GM18508 (cell line): ENCODE measurements at regions not wholly inside any gene's neighbourhood (a gene's known extent, or its start where the extent isn't known, plus 50 kb on each side); places are given as distances from the start of the nearest gene placed in this dataset.

Experiments
- ATAC-seq: cut with Tn5 transposase; IDR thresholded peaks from one replicate; pipeline ENCODE4 v1.9.1; 2021; ENCODE audit warnings: moderate number of reproducible peaks; ENCODE audit not compliant: insufficient read depth, unreplicated experiment

DNA sequence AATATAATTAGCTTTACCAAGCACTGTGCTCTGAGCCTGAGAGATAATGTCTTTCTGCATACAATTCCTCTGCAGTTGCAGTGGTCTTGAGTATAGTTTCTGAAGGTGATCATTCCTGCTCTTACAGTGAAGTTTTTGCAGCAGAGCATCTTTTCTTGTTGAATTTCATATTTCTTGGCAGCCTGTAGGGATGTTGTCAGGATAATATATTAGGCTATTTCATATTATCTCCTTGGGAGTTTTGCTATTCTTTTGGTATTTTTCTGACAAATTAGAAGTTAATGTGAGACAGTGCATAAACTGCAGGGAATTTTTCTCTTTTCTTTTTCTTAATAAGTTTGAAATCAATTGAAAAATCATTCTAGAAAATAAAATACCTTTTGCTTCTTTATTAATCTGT lies 1502.6 kb upstream of the FLRT2 start:
- ATAC-seq = no peak

DNA sequence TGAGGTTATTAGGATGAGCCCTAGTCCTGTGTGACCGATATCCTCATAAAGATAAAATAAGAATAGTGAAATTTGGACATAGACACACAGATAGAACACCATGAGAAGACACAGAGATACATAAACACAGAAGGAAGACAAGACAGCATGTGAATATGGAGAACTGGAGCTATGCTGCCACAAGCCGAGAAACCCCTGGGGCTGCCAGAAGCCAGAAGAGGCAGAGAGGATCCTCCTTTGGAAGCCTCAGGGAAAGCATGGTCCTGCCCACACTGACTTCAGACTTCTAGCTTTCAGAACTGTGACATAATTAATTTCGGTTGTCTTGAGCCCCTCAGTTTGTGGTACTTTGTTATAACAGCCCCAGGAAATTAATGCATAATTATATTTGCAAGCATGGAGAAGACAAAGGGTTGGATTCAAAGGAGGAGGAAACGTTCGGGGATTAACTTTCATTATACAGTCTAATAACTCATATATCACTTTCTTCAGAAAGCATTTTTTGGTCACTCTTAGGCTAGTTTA lies 1501.8 kb upstream of the FLRT2 start:
- ATAC-seq = no peak

DNA sequence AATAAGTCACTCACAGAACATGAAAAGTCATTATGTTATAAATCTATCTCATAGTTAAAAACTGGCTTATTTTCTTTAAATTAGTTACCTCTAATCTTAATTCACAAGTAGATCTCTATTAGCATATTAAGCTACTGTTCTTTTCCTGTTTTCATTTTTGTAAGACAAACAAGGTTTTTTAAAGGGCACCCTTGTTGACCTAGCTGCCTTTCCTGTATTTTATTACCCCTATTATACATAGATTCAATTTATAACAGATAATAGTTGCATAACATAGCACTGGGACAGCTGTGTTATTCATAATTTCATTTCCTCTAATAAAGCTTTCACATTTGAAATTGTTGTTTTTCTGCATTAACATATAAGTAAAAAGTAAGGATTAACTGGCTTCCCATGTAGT lies 1500.7 kb upstream of the FLRT2 start:
- no peak for ATAC-seq

DNA sequence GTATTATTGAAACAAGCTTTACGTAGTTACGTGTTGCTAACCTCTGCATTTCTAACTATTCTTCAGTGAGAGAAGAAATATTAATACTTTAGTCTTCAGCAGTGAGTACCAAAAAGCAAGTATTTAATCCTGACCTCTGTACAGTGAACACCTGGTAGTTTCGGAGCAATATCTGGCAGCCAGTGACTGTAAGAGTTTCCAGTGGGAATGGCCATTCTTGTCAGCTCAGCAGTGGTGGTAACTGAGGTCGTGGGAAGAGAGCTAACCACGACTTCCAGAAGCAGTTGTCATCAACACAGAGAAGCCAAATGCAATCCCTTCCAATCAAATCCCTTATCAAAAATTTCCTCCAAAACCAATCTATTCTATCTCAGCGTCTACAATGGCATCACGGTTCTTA lies 1500.2 kb upstream of the FLRT2 start:
- no peak for ATAC-seq

DNA sequence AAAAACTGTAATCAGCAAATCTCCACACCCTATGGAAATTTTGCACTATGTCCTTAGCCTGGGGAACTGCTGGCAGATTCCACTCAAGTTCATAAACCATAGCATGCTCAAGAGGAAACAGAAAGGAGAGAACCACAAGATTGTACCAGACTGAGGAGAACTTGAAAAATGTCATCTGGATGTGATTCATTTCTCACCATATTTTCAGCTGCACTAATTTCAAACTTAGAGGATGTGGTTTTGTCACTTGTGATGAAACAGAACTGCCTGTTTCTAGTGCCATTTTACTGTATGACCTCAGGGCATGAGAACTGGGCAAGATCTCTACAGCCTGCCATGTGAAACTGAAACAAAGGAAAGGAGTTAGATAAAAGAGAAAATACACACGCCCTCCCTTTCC lies 1493.1 kb upstream of the FLRT2 start:
- ATAC-seq = no peak

DNA sequence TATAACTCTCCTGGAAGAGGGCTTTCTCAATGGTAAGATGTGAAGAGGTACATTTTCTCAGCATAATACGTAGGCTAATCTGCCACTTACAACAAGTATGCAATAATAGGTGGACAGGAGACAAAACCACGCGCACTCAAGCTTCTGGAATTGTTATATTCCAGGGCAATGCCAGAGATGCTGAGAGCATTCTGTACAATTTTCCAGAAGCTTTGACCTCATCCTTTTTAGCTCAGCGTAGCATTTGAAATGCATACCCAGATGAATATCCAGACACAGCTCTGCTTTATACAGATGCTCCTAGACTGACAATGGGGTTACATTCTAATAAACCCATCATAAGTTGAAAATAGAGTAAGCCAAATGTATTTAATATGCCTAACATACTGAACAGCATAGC lies 1492.4 kb upstream of the FLRT2 start:
- no peak for ATAC-seq

DNA sequence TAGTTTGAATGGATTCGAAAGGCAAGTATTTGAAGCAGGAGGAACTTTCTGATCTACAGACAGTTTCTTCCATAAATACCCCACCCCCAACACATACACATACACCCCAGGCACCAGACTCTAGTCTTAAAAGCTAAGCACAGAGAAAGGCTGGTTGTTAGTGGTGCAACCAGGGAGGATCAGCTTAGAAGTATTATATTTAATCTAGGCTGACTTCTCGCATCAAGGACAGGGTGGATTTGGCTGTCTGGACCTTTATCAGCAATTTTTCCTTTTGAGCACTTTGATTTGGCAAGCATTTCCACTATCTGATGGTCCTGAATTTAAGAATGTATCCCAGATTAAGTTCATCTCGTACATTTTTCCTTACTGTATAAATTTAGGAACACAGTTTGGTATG lies 1489.8 kb upstream of the FLRT2 start:
- no peak for ATAC-seq

DNA sequence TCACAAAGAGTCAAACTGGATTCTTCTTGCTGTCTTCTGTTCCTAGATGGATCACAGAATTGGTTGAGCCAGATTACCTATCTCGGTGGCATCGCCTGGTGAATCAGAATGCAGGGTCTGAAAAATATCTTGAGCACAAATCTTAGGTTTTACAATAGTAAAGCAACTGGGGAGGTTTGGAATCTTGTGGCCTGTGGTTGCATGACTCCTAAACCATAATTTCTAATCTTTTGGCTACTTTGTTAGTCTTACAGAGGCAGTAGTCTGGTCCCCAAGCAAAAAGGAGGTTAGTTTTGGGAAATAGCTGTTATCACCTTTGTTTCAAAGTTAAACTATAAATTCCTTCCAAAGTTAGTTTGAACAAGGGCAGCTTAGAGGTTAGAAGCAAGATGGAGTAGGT lies 1488.5 kb upstream of the FLRT2 start:
- no peak for ATAC-seq

DNA sequence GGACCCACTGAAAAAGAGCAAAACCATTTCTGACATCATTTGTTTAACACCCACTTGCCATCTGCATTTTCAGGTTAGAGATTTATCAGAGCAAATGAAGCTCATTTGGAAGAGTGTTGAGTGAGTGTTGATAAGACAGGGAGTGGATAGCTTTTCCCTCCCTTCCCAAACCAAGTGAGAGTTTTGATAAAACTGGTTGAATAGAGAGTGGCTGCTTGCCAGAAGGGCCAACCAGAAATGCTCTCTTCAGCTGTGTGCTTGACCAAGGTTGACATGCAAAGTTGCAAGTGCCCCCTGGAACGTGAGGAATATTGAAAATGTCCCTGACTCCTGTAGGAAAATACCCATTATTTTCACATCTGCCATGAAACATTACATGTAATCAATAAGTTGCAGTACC lies 1487.0 kb upstream of the FLRT2 start:
- ATAC-seq = no peak

DNA sequence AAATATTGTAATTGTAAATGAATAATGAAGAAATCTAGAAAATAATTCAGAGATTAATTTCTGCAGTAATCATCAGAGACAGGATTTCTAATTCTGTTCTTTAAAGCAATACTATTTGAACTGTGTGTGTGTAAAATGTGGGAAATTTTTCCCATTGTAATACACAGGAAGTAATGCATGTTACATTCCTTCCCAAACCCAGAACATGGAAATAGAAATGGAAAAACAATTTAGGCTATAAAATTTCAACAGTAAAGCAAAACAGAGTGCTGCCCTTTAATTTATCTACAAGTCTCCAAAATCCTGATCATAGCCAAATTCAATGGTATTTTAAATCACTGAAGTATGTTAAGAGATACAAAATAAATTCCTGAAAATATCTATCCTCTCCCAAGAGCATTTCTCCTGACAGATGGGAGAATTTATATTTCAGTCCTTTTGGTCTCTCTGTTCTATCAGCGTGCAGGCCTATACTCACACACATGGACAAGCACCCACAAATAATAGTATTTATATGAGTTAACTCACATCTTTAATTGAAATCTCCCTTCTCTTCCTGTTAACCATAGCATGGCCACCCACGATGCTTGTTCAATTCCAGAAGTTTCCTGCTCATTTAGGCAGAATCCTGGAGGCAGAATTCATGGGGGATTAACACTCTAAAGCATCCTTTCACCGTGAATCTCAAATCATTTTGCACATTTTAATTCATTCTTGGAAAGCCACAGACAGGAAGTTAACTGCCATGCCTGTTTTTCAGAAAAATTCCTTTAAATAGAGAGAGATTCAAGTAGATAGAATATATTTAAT lies 1465.4 kb upstream of the FLRT2 start:
- ATAC-seq = no peak

DNA sequence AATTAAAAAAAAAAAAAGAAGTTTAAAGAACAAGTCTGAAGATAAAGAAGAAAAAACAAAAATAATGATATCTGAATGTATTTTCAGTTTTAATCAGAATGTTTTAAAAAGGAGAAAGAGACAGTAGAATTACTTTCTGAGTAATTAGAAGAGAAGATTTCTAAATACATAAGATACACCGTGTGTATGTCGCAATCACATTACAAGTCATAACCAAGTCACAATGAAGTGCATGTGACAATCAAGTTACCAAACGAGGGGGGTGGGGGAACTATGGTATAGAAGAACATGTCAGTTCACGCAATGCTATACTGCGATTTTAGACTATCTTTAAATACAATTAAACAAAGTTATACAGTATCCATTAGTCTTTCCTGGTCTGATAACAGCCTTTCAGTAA lies 1464.1 kb upstream of the FLRT2 start:
- ATAC-seq = no peak

DNA sequence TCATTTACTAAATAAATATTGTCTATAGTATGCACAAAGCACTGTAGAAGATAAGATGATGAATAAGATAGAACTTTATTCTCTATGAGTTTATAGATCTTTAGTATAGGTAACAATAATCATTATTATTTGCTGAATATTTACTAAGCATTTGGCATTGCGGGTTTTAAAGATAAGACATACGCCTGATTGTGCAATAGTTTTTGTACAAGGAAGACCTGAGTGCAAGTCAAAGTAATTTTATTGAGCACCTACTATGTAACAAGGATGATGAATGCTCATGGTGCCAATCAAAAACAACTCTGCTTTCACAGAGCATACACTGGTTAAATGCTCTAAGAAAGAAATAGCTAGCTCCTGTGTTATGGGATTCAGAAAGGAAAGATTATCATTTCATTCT lies 1461.7 kb upstream of the FLRT2 start:
- no peak for ATAC-seq

DNA sequence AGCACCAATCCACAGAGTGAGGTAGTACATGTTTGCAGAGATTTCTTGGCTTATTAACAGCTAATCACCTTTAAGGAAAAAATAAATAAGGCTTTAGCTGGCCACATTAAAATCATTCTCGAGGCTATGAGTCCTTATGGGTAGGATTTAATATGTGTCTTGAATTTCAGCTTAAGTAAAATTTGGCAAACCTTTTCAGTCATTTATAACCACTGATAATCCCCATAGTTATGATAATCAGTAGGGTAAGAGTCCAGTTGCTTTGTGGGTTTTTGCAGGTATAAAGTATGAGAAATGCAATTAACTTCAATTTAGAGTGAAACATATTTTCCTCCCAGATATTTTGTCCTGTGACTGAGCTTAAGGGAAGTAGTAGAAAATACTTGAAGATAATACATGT lies 1458.9 kb upstream of the FLRT2 start:
- ATAC-seq = no peak

DNA sequence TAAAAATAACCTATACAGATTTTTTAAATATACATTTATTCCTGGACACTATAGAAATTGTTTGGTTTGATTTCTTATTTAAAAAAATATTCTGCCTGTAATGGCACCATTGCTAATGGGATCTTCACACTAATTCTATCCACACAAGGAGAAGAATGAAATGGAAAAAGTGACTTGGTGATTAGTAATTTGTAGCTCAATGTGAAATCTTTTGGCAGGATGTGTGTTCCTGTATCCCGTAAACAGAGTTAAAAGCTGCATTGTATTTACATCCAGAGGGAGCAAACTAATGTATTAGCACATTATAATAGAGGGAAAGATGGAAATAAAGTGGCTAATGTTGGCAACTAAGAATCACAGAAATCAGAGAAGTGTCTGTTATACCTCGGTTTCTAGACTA lies 1455.3 kb upstream of the FLRT2 start:
- no peak for ATAC-seq

DNA sequence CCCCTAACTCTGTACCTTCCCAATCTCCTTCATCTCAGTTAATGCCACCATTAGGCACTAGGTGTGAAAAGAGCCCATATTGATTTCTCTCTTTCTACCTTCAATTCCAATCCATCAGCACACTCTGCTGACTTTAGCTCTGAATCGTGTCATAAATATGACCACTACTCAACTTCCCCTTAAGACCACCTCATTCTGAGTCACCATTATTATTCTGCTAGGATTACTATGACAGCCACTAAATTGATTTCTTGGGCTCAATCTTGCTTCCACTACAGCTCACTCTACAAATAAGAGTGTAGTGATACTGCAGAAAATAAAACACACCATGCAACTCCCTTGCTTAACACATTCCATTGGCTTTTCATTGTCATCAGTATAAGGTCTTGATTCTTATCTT lies 1449.0 kb upstream of the FLRT2 start:
- no peak for ATAC-seq

DNA sequence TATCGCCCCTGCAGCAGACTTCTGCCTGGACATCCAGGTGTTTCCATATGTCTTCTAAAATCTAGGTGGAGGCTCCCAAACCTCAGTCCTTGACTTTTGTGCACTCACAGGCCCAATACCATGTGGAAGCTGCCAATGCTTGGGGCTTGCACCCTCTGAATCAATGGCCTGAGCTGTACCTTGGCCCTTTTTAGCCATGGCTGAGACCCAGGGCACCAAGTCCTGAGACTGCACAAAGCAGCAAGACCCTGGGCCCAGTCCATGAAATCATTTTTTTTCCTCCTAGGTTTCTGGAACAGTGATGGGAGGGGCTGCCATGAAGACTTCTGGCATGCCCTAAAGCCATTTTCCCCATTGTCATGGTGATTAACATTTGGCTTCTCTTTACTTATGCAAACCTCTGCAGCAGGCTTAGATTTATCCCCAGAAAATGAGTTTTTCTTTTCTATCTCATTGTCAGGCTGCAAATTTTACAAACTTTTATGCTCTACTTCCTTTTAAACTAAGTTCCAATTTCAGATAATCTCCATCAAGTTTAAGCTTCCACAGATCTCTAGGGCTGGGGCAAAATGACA lies 1445.8 kb upstream of the FLRT2 start:
- ATAC-seq = no peak

DNA sequence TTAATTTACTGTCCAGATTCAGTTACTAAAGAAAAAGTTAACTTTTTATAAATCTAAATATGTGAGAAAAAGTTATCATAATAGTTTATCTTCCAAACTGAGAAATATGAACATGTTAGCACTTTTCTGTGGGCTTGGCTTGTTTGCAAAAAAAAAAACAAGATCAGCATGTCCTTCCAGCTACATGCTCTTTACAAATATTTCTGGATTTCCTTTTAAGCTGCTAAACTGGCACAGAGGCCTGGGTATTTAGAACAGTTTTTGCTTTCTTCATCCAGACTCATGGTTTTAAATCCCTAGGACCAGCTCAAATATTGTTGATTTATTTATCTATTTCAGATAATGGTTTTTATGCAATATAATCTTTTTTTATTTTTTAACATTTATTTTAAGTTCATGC lies 1444.5 kb upstream of the FLRT2 start:
- no peak for ATAC-seq

DNA sequence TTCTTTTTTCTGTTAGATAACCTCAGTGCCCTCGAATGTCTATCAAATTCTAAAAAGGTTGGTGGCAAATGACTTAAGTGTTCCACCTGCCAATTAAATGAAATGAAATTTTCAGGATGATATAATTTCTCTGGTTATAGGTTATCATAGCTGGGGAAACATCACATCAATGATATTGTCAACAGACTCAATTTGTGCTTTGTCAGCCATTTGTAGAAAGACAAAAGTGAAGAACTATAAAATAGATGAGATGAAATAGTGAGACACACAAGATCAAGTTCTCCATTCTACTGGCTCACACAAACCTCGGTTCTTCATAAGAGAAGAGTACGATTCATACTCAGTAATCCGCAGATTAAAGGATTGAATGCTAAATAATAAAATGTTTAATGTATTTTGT lies 1443.2 kb upstream of the FLRT2 start:
- no peak for ATAC-seq

DNA sequence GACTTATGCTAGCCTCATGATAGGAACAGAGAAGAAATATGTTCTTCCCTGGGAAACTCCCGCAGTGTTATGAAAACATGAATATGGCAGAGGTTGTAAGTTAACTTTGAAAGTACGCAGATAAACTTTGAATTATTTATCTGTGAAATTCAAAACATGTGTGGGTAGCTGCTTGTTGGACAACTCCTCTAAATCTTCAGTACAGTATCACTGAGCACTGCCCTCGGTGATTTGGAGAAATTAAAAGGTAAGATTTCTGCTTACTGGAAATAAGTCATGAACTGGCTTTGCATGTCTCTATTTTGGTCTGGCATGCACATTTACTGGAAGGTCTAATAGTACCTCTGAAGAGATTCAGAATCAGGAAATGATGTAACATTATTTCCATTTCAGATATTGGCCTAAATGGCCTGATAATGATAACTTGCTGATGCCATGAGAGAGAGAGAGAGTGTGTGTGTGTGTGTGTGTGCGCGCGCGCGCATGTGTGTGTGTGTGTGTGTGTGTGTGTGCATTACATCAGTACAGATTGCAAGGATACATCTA lies 1441.9 kb upstream of the FLRT2 start:
- ATAC-seq = no peak

DNA sequence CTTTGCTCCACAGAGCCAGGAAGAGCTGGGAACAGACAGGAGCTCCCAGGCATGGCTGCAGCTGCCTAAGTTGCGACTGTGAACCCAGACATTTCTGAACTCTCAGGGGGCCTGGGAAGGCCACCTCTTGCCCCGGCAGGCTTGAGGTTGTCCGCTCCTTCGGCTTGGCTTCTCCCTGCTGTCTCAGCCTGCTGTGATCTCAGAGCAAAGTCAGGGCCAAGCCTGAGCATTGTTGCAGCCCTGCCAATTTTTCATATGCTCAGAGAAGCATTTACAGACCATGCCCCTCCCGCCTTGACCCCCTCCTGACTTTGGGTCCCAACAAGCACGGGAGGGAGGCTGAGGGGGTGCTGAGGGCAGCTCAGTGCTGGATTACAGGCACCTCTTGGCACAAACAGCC lies 1439.1 kb upstream of the FLRT2 start:
- no peak for ATAC-seq

DNA sequence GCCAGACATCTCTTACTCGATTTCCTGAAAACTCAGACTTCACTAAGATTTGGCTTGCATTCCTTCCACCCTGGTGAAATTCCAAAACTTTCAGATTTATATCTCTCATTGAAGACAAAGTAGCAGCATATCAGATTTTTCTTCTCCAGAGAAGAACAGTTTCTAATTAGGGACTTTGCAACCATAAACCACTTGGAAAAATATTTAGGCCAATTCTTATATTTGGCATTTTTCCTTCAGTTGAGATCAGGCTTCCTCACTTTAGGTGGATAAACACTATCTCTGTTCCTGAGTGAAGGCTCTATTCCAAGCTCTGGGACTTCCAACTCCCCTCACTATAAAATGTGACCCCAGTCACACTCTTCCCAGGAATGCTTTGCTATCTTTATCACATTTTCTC lies 1434.3 kb upstream of the FLRT2 start:
- no peak for ATAC-seq

DNA sequence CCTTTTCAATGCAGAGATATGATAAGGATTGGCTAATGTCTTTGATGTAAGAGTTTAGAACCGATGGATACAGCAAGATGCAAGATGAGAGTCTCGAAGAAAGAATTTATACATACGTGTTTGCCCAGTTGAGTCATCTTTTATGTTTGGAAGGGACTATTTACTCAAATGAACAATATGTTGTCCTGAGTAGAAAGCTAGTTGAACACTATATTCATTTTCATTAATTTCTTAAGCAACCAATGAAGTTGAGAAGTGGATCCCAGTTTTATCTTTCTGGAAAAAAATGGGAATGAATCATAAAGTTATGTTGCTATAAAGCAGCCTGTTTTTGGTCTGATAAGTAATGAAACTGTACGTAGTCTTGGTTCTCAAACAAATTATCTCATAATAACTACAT lies 1431.7 kb upstream of the FLRT2 start:
- ATAC-seq = no peak
